Transverse colon (tissue), 4 donors: ENCODE measurements at regions not wholly inside any gene's neighbourhood (a gene's known extent, or its start where the extent isn't known, plus 50 kb on each side); places are given as distances from the start of the nearest gene placed in this dataset.
A peak's percentile ranks its signal among the peaks of the same experiment; 100 is the strongest.

ENCODE experiments used
- DNase-seq: peaks from one replicate; pipeline ENCODE4 v3.0.0-alpha.2; 2019
- H3K27ac ChIP-seq, 4 donors: fragments of 200-600 bp; sonication (generic); 2 replicates each; pipeline ENCODE4 v1.5.1; 2016 to 2018; ENCODE audit warnings: inconsistent platforms in 4 of 4
- H3K27me3 ChIP-seq: fragments of 200-600 bp; sonication (generic); 2 replicates; pipeline ENCODE4 v1.5.1; 2017; ENCODE audit warnings: inconsistent platforms
- H3K36me3 ChIP-seq, 4 donors: fragments of 200-600 bp; sonication (generic); 2 replicates each; pipeline ENCODE4 v1.5.1; 2017 to 2019; ENCODE audit warnings: inconsistent platforms in 4 of 4
- H3K4me1 ChIP-seq, 4 donors: fragments of 200-600 bp; sonication (generic); 2 replicates each; pipeline ENCODE4 v1.5.1; 2017 to 2020; ENCODE audit warnings: inconsistent platforms in 4 of 4
- H3K4me3 ChIP-seq, 4 donors: fragments of 200-600 bp; sonication (generic); 1 replicate in 1 of 4; 2 replicates in 3 of 4; pipeline versions ENCODE4 v1.5.1 to v1.6.1; 2017 to 2019; ENCODE audit warnings: inconsistent platforms in 4 of 4
- H3K9me3 ChIP-seq, 2 donors: fragments of 200-600 bp; sonication (generic); 2 replicates each; pipeline ENCODE4 v1.5.1; 2017 to 2019; ENCODE audit warnings: inconsistent platforms in 2 of 2
- EP300 ChIP-seq: sonication (generic); formaldehyde crosslinking; IDR thresholded peaks from one replicate; pipeline ENCODE4 v1.6.1; 2017; ENCODE audit warnings: antibody characterized with exemption, low read depth
- POLR2A ChIP-seq: fragments of 450-650 bp; IDR thresholded peaks from one replicate; pipeline ENCODE4 v1.6.1; 2016; ENCODE audit warnings: antibody characterized with exemption, mild to moderate bottlenecking, moderate library complexity
- POLR2AphosphoS5 ChIP-seq, 3 donors: sonication (generic); formaldehyde crosslinking; IDR thresholded peaks; one replicate each; pipeline ENCODE4 v1.6.1; 2016; ENCODE audit warnings: antibody characterized with exemption in 3 of 3
- WGBS, 2 donors: methylation state at CpG; one replicate each; pipeline ENCODE4 v1.1.5; 2018; ENCODE audit warnings: low coverage in 1 of 2; 5-methylcytosine and 5-hydroxymethylcytosine counted together
- in situ Hi-C, 4 donors: fragments of 200-750 bp; cut with MboI; loops; one replicate each; pipeline versions ENCODE4 v1.15.0 to v1.15.1; 2017; ENCODE audit warnings: low sequenced_read_pairs in 3 of 4, low pct_ligation_motif_present in 1 of 4, low pct_unique_long_range_greater_than_20kb in 1 of 4
- intact Hi-C: fragments of 100-400 bp; cut with DNase I; formaldehyde crosslinking; loops from one replicate; pipeline ENCODE4 v1.15.1; 2023; ENCODE audit warnings: low total_unique reads
- small RNA-seq, 4 donors: library from RNA; depleted of rRNA; stranded (forward); fragments of <200 nt; gene quantifications; one replicate each; pipeline ENCODE3, GENCODE V24; 2016
- TF ChIP-seq, protein P1 (sequence below), 5 experiments: fragments of 200-600 bp in 3 of 5; fragments of 450-650 bp in 2 of 5; sonication (generic) in 3 of 5; IDR thresholded peaks; 1 replicate in 2 of 5; 2 replicates in 3 of 5; pipeline ENCODE4 v1.5.1; 2016 to 2017; ENCODE audit warnings: antibody characterized with exemption in 5 of 5, inconsistent platforms in 3 of 5, mild to moderate bottlenecking in 2 of 5, moderate library complexity in 1 of 5

- intact Hi-C loops = no loop called here
- TF ChIP-seq POLR2AphosphoS5 (IDR thresholded peaks at IDR 0.05) (no peak), POLR2A (no peak)
- TF ChIP-seq, protein P1, sequence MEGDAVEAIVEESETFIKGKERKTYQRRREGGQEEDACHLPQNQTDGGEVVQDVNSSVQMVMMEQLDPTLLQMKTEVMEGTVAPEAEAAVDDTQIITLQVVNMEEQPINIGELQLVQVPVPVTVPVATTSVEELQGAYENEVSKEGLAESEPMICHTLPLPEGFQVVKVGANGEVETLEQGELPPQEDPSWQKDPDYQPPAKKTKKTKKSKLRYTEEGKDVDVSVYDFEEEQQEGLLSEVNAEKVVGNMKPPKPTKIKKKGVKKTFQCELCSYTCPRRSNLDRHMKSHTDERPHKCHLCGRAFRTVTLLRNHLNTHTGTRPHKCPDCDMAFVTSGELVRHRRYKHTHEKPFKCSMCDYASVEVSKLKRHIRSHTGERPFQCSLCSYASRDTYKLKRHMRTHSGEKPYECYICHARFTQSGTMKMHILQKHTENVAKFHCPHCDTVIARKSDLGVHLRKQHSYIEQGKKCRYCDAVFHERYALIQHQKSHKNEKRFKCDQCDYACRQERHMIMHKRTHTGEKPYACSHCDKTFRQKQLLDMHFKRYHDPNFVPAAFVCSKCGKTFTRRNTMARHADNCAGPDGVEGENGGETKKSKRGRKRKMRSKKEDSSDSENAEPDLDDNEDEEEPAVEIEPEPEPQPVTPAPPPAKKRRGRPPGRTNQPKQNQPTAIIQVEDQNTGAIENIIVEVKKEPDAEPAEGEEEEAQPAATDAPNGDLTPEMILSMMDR (IDR thresholded peaks at IDR 0.05) = no peak
- WGBS, 2 donors = 92 to 100% methylated on average over 2 of the region's 2 CpGs
- Histone ChIP-seq H3K27ac (no peak overlapping the region), H3K27me3 (no peaks in the 10 kb centered on the region), H3K9me3 (no peaks in the 10 kb centered on the region), H3K36me3 (no peaks in the 10 kb centered on the region), H3K4me3 (no peak overlapping the region), H3K4me1 (no peaks in the 10 kb centered on the region)
- in situ Hi-C loops = no loop called here
- no peak for DNase-seq
Observed at GRCh38 chr2:198211706-198212105, 407.3 kb downstream of the PLCL1 start.

DNA sequence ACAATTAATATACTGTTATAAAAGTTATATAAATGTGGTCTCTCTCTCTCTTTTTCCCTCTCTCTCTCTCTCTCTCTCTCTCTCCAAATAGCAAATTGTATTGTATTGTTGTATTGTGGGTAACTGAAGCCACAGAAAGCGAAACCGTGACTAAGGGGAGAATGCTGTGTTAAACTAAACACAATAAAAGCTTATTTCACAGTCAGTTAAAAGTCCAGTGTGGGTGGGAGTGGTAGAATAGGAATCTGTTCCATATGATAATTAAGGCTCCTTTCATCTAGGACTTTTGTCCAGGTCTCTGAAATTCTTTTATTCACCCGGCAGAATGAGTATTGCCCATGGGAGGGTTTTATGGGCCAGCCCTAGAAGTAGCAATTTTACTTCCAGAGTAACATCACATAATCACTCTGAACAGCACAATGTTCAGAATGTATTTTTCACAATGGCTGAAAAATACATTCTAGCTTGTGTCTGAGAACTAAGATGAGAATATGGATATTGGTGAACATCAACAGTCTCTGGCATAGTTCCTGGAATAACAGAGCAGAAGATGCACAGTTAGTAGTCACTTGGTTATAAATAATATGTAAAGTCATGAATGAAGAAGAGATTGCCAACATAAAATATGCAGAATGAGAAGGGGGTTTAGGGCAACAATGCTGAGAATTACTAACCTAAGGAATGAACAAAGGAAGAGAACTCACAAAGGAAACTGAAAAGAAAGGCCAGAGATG is 399.1 kb downstream of the PLCL1 start:
- intact Hi-C loops (no loop called here), in situ Hi-C loops (no loop called here)
- peak; percentile 12 for DNase-seq
- Histone ChIP-seq H3K36me3 (no peaks in the 10 kb centered on the region), H3K4me3 (no peak overlapping the region), H3K9me3 (no peaks in the 10 kb centered on the region), H3K4me1 (peaks cover 0 to 10% (median 0%) of the 10 kb centered on the region in 4 donors), H3K27ac (no peak overlapping the region), H3K27me3 (no peaks in the 10 kb centered on the region)
- 20 to 30% methylated on average over 1 to 3 of the region's 3 CpGs for WGBS, 2 donors
- no peak for TF ChIP-seq POLR2A
- no peak for TF ChIP-seq EP300
- no peak for TF ChIP-seq POLR2AphosphoS5 (IDR thresholded peaks at IDR 0.05)
- TF ChIP-seq, protein P1 (IDR thresholded peaks at IDR 0.05) = no peak

Small RNAs in the stretch of these regions (small RNA-seq; reads per million reads assigned to genes)
- gene RNU7-147P = 0 reads per million in 4 donors
